OCI-LY1 (cell line): ENCODE measurements at regions not wholly inside any gene's neighbourhood (a gene's known extent, or its start where the extent isn't known, plus 50 kb on each side); places are given as distances from the start of the nearest gene placed in this dataset.

ENCODE experiments used
- EZH2 ChIP-seq: fragments of 200-600 bp; sonication (generic), shearing (Covaris generic); IDR thresholded peaks from 2 replicates; pipeline ENCODE4 v1.8.0; 2017; ENCODE audit warnings: borderline replicate concordance, mixed run types, mild to moderate bottlenecking, antibody characterized with exemption, low read length, moderate library complexity, mixed read lengths
- TF ChIP-seq, protein P1 (sequence below): fragments of 200-600 bp; sonication (generic), shearing (Covaris generic); IDR thresholded peaks from 2 replicates; pipeline ENCODE4 v1.5.1; 2017; ENCODE audit warnings: mild to moderate bottlenecking, antibody characterized with exemption, low read length, moderate library complexity, mixed read lengths

DNA sequence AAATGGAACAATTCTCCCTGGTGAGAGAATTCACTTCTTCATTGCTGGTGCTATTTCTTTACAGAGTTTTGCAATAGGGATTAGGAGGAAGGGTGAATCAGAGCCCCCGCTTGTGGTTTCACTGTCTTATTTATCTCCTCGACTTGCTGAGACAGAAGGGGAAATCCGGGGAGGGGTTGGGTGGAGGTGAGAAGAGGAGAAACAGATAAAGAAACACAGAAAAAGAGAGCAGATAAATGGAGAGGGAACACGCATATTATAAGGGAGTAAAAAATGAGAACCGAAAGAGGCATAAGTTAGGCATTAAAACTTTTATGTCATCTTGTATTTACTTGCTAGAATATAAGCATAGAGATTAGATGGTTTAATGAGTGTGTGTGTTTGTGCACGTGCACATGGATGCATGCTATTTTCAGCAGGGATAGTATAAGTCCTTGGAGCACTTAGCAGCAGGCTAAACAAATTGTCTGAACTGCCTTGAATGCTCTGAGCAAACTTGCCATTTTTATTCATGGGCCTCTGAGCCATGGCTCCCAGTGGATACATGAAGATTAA lies 105.0 kb downstream of the OLIG3 start:
- TF ChIP-seq, protein P1, sequence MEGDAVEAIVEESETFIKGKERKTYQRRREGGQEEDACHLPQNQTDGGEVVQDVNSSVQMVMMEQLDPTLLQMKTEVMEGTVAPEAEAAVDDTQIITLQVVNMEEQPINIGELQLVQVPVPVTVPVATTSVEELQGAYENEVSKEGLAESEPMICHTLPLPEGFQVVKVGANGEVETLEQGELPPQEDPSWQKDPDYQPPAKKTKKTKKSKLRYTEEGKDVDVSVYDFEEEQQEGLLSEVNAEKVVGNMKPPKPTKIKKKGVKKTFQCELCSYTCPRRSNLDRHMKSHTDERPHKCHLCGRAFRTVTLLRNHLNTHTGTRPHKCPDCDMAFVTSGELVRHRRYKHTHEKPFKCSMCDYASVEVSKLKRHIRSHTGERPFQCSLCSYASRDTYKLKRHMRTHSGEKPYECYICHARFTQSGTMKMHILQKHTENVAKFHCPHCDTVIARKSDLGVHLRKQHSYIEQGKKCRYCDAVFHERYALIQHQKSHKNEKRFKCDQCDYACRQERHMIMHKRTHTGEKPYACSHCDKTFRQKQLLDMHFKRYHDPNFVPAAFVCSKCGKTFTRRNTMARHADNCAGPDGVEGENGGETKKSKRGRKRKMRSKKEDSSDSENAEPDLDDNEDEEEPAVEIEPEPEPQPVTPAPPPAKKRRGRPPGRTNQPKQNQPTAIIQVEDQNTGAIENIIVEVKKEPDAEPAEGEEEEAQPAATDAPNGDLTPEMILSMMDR: no peak
- no peak for TF ChIP-seq EZH2
